MM.1S (cell line): ENCODE measurements at regions not wholly inside any gene's neighbourhood (a gene's known extent, or its start where the extent isn't known, plus 50 kb on each side); places are given as distances from the start of the nearest gene placed in this dataset.
"Not testable (repeated sequence)": the region's sequence is repeated elsewhere in the genome, so short reads cannot be mapped to it uniquely, and the experiment has no call there.

Source experiments
- EZH2 ChIP-seq: fragments of 300-600 bp; sonication (generic); optimal IDR thresholded peaks from 2 replicates; pipeline ENCODE3; 2017; ENCODE audit warnings: low read depth, mild to moderate bottlenecking, antibody characterized with exemption, low read length, mixed read lengths
- TF ChIP-seq, protein P1 (sequence below): fragments of 300-600 bp; sonication (generic); IDR thresholded peaks from 2 replicates; pipeline ENCODE4 v1.5.1; 2016; ENCODE audit warnings: antibody characterized with exemption, low read length, mixed read lengths

DNA sequence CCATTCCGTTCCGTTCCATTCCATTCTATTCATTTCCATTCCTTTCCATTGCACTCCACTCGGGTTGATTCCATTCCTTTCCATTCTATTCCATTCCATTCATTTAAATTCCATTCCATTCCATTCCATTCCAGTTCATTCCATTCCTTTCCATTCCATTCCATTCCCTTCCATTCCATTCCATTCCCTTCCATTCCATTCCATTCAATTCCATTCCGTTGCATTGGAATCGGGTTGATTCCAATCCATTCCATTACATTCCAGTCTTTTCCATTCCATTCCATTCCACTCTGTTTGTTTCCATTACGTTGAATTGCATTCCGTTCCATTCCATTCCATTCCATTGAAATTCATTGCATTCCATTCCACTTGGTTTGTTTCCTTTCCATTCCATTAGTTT lies 169.2 kb downstream of the CWH43 start:
- TF ChIP-seq, protein P1, sequence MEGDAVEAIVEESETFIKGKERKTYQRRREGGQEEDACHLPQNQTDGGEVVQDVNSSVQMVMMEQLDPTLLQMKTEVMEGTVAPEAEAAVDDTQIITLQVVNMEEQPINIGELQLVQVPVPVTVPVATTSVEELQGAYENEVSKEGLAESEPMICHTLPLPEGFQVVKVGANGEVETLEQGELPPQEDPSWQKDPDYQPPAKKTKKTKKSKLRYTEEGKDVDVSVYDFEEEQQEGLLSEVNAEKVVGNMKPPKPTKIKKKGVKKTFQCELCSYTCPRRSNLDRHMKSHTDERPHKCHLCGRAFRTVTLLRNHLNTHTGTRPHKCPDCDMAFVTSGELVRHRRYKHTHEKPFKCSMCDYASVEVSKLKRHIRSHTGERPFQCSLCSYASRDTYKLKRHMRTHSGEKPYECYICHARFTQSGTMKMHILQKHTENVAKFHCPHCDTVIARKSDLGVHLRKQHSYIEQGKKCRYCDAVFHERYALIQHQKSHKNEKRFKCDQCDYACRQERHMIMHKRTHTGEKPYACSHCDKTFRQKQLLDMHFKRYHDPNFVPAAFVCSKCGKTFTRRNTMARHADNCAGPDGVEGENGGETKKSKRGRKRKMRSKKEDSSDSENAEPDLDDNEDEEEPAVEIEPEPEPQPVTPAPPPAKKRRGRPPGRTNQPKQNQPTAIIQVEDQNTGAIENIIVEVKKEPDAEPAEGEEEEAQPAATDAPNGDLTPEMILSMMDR: not testable (repeated sequence)
- not testable (repeated sequence) for TF ChIP-seq EZH2
